GM23338 (cell line): ENCODE measurements at regions not wholly inside any gene's neighbourhood (a gene's known extent, or its start where the extent isn't known, plus 50 kb on each side); places are given as distances from the start of the nearest gene placed in this dataset.

Source experiments
- CREB1 ChIP-seq: fragments of 250-450 bp; sonication (Bioruptor Pico); IDR thresholded peaks from 2 replicates; pipeline ENCODE4 v1.5.0; 2020; ENCODE audit warnings: low read depth, mild to moderate bottlenecking, moderate library complexity
- CTCF ChIP-seq, 2 experiments: fragments of 200-600 bp in 1 of 2; sonication (generic) in 1 of 2; conservative IDR thresholded peaks; 2 replicates each; pipeline versions ENCODE4 v1.5.1 to v1.6.1; 2016 to 2017; ENCODE audit warnings: antibody characterized with exemption in 2 of 2, low read depth in 2 of 2, mild to moderate bottlenecking in 2 of 2, moderate library complexity in 1 of 2
- ETS1 ChIP-seq: IDR thresholded peaks from 2 replicates; pipeline ENCODE4 v1.6.1; 2016; ENCODE audit warnings: antibody characterized with exemption
- EZH2 ChIP-seq: fragments of 200-600 bp; sonication (generic); IDR thresholded peaks from one replicate; pipeline ENCODE4 v1.8.0; 2017; ENCODE audit warnings: antibody characterized with exemption, mild to moderate bottlenecking, low read depth; ENCODE audit not compliant: unreplicated experiment
- JUNB ChIP-seq: IDR thresholded peaks from one replicate; pipeline ENCODE4 v1.6.1; 2016; ENCODE audit warnings: antibody characterized with exemption; ENCODE audit not compliant: unreplicated experiment
- NANOG ChIP-seq: IDR thresholded peaks from 2 replicates; pipeline ENCODE4 v1.6.1; 2016; ENCODE audit warnings: antibody characterized with exemption, borderline replicate concordance
- POLR2AphosphoS5 ChIP-seq: IDR thresholded peaks from 2 replicates; pipeline ENCODE4 v1.6.1; 2016; ENCODE audit warnings: antibody characterized with exemption, low read depth
- REST ChIP-seq: IDR thresholded peaks from one replicate; pipeline ENCODE4 v1.6.1; 2018; ENCODE audit warnings: antibody characterized with exemption; ENCODE audit not compliant: unreplicated experiment

- no peak for TF ChIP-seq CTCF (conservative IDR thresholded peaks at IDR 0.05; ENCODE audit: low read depth in 2 of 2)
- no peak for TF ChIP-seq JUNB
- TF ChIP-seq ETS1: no peak
- no peak for TF ChIP-seq REST
- TF ChIP-seq CREB1: no peak
- no peak for TF ChIP-seq EZH2
- no peak for TF ChIP-seq POLR2AphosphoS5
- TF ChIP-seq NANOG: no peak
These were observed 100.2 kb downstream of the DTWD1 start for GRCh38 chr15:49721091-49721490.
